ENCODE measurements at regions not wholly inside any gene's neighbourhood (a gene's known extent, or its start where the extent isn't known, plus 50 kb on each side); places are given as distances from the start of the nearest gene placed in this dataset.

GRCh38 chr2:120831891-120832290 is 96.2 kb downstream of the GLI2 start:
- intact Hi-C loops (cut with DNase I; ENCODE audit: low total_unique reads), result no loop called here
- H3K36me3 ChIP-seq, result no peaks in the 10 kb centered on the region
- DNase-seq, result no peak
- no peaks in the 10 kb centered on the region for H3K9me3 ChIP-seq
- no peak overlapping the region for H3K27ac ChIP-seq
- no peaks in the 10 kb centered on the region for H3K27me3 ChIP-seq
- no peak overlapping the region for H3K4me3 ChIP-seq
- TF ChIP-seq CTCF (IDR thresholded peaks at IDR 0.05), result no peak
- no peak for TF ChIP-seq POLR2A (IDR thresholded peaks at IDR 0.05)
- H3K4me1 ChIP-seq, result no peaks in the 10 kb centered on the region

GRCh38 chr2:120832296-120833070 is 96.8 kb downstream of the GLI2 start:
- Histone ChIP-seq H3K27ac (no peak overlapping the region), H3K4me1 (no peaks in the 10 kb centered on the region), H3K9me3 (no peaks in the 10 kb centered on the region), H3K4me3 (no peak overlapping the region), H3K36me3 (no peaks in the 10 kb centered on the region), H3K27me3 (no peaks in the 10 kb centered on the region)
- no peak for DNase-seq
- intact Hi-C loops (cut with DNase I; ENCODE audit: low total_unique reads), result no loop called here
- TF ChIP-seq POLR2A (IDR thresholded peaks at IDR 0.05), result no peak
- no peak for TF ChIP-seq CTCF (IDR thresholded peaks at IDR 0.05)

GRCh38 chr2:120833127-120833675 is 97.5 kb downstream of the GLI2 start:
- TF ChIP-seq POLR2A (IDR thresholded peaks at IDR 0.05) (no peak), CTCF (IDR thresholded peaks at IDR 0.05) (no peak)
- H3K4me3 ChIP-seq, result no peak overlapping the region
- intact Hi-C loops (cut with DNase I; ENCODE audit: low total_unique reads), result no loop called here
- no peaks in the 10 kb centered on the region for H3K36me3 ChIP-seq
- DNase-seq, result no peak
- H3K9me3 ChIP-seq, result no peaks in the 10 kb centered on the region
- no peaks in the 10 kb centered on the region for H3K27me3 ChIP-seq
- no peak overlapping the region for H3K27ac ChIP-seq
- H3K4me1 ChIP-seq, result no peaks in the 10 kb centered on the region

GRCh38 chr2:120834206-120834605 is 98.5 kb downstream of the GLI2 start:
- H3K4me3 ChIP-seq, result no peak overlapping the region
- H3K9me3 ChIP-seq, result no peaks in the 10 kb centered on the region
- H3K27ac ChIP-seq, result no peak overlapping the region
- TF ChIP-seq POLR2A (IDR thresholded peaks at IDR 0.05) (no peak), CTCF (IDR thresholded peaks at IDR 0.05) (no peak)
- intact Hi-C loops (cut with DNase I; ENCODE audit: low total_unique reads), result no loop called here
- no peaks in the 10 kb centered on the region for H3K27me3 ChIP-seq
- no peak for DNase-seq
- H3K36me3 ChIP-seq, result no peaks in the 10 kb centered on the region
- H3K4me1 ChIP-seq, result no peaks in the 10 kb centered on the region

- Histone ChIP-seq H3K36me3 (no peaks in the 10 kb centered on the region), H3K4me1 (no peaks in the 10 kb centered on the region), H3K27me3 (no peaks in the 10 kb centered on the region), H3K9me3 (no peaks in the 10 kb centered on the region), H3K4me3 (no peak overlapping the region), H3K27ac (no peak overlapping the region)
- no peak for TF ChIP-seq CTCF (IDR thresholded peaks at IDR 0.05)
- no peak for DNase-seq
- intact Hi-C loops (cut with DNase I; ENCODE audit: low total_unique reads), result no loop called here
Observed at GRCh38 chr2:120836281-120836680, 100.6 kb downstream of the GLI2 start.
